HL-60 (cell line): ENCODE measurements at regions not wholly inside any gene's neighbourhood (a gene's known extent, or its start where the extent isn't known, plus 50 kb on each side); places are given as distances from the start of the nearest gene placed in this dataset.

Source experiments
- TF ChIP-seq, protein P1 (sequence below): IDR thresholded peaks from one replicate; pipeline ENCODE4 v1.5.1; 2011; ENCODE audit warnings: low read length, control low read depth, inconsistent platforms; ENCODE audit not compliant: insufficient read depth
- TF ChIP-seq, protein P2 (sequence below): IDR thresholded peaks from 2 replicates; pipeline ENCODE4 v1.6.1; 2012; ENCODE audit warnings: low read depth; ENCODE audit not compliant: insufficient replicate concordance

DNA sequence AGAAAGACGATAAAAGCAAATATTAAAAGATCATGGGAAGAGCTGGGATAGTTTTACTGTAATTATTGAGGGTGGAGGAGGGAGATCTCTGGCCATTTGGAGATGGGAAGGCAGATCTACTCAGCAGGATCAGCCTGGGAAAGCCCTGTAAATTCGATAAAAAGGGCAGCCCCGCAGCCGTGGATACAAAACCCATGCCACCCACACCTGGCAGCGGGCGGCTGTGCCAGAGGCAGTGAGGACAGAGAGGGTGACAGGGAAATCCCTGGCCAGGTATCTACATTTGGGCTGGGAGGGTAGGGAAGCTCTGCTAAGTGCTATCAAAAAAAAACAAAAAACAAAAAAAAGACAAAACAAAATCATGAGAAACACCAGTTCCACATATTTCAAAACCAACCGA is 379.2 kb upstream of the IRX1 start:
- TF ChIP-seq, protein P1, sequence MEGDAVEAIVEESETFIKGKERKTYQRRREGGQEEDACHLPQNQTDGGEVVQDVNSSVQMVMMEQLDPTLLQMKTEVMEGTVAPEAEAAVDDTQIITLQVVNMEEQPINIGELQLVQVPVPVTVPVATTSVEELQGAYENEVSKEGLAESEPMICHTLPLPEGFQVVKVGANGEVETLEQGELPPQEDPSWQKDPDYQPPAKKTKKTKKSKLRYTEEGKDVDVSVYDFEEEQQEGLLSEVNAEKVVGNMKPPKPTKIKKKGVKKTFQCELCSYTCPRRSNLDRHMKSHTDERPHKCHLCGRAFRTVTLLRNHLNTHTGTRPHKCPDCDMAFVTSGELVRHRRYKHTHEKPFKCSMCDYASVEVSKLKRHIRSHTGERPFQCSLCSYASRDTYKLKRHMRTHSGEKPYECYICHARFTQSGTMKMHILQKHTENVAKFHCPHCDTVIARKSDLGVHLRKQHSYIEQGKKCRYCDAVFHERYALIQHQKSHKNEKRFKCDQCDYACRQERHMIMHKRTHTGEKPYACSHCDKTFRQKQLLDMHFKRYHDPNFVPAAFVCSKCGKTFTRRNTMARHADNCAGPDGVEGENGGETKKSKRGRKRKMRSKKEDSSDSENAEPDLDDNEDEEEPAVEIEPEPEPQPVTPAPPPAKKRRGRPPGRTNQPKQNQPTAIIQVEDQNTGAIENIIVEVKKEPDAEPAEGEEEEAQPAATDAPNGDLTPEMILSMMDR = no peak
- TF ChIP-seq, protein P2, sequence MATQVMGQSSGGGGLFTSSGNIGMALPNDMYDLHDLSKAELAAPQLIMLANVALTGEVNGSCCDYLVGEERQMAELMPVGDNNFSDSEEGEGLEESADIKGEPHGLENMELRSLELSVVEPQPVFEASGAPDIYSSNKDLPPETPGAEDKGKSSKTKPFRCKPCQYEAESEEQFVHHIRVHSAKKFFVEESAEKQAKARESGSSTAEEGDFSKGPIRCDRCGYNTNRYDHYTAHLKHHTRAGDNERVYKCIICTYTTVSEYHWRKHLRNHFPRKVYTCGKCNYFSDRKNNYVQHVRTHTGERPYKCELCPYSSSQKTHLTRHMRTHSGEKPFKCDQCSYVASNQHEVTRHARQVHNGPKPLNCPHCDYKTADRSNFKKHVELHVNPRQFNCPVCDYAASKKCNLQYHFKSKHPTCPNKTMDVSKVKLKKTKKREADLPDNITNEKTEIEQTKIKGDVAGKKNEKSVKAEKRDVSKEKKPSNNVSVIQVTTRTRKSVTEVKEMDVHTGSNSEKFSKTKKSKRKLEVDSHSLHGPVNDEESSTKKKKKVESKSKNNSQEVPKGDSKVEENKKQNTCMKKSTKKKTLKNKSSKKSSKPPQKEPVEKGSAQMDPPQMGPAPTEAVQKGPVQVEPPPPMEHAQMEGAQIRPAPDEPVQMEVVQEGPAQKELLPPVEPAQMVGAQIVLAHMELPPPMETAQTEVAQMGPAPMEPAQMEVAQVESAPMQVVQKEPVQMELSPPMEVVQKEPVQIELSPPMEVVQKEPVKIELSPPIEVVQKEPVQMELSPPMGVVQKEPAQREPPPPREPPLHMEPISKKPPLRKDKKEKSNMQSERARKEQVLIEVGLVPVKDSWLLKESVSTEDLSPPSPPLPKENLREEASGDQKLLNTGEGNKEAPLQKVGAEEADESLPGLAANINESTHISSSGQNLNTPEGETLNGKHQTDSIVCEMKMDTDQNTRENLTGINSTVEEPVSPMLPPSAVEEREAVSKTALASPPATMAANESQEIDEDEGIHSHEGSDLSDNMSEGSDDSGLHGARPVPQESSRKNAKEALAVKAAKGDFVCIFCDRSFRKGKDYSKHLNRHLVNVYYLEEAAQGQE = no peak
